ENCODE measurements at regions not wholly inside any gene's neighbourhood (a gene's known extent, or its start where the extent isn't known, plus 50 kb on each side); places are given as distances from the start of the nearest gene placed in this dataset.

DNA sequence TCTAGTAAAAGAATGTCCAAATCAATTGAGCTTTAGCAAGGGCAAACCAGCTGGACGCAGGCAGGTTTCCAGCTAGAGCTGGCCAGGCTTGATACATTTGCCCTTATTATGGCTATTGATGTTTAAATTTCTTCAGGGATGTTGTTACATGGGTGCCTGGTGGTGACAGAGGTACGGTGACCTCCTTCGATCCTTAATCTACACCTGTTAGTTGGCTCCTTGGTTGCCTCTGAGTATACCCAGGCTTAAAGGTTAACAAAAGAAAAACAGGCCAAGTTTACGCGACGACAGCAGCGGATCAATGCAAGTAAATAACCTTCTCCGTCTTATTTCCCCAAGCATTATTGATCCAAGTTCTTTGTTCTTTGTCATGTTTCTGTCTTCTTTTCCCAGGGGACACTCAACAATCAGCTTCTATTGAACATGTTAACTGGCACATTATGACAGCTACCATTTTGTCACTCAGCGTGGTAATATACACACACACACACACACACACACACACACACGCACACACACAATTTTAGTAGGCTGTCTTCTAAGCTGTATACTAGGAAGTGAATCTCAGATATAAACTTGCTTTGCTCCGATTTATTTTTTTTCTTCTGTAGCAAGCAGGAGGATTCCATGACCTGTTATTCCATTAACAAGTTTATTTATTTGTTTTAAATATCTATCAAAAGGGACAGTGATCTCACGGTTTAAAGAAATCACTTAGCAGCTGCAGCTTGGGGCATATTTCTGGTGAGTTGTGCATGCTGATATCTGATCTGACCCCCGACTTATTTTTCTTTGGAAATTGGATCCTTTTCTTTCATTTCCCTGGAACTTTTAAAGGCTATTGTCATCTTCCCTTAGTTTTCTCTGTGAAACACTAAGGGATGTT lies 844.7 kb downstream of the MCTP2 start:
- 33% methylated on average over 13 of the region's 13 CpGs for WGBS (ENCODE audit: low lambda C conversion rate)
- Histone ChIP-seq H2AFZ (ENCODE audit: low read depth) (no peak overlapping the region), H3K9me2 (no peaks in the 10 kb centered on the region), H3K27ac (ENCODE audit: low read depth in 2 of 2, low read length in 1 of 2) (no peak overlapping the region), H3K9me3 (0 out of 2 replicates have a peak, but pooled peaks cover under 1% of the 10 kb centered on the region), H3K9ac (no peak overlapping the region), H3K36me3 (replicated peaks in 1 of 2; ENCODE audit: control insufficient read depth in 1 of 2, insufficient read depth in 2 of 2, low read length in 1 of 2) (no peaks in the 10 kb centered on the region), H3K27me3 (ENCODE audit: insufficient read depth) (no peaks in the 10 kb centered on the region), H3K79me2 (ENCODE audit: insufficient read depth) (no peaks in the 10 kb centered on the region), H3K4me3 (ENCODE audit: low read depth in 2 of 2, low read length in 1 of 2) (no peak overlapping the region), H4K20me1 (ENCODE audit: insufficient read depth) (no peaks in the 10 kb centered on the region), H3F3A (replicated peaks; ENCODE audit: insufficient read depth) (no peaks in the 10 kb centered on the region), H3K4me2 (no peak overlapping the region), H3K4me1 (ENCODE audit: control insufficient read depth in 1 of 2, insufficient read depth in 2 of 2, low read depth in 1 of 2, low read length in 1 of 2) (no peaks in the 10 kb centered on the region)
- POLR2A ChIA-PET, result no interaction called here
- TF ChIP-seq, protein P1, sequence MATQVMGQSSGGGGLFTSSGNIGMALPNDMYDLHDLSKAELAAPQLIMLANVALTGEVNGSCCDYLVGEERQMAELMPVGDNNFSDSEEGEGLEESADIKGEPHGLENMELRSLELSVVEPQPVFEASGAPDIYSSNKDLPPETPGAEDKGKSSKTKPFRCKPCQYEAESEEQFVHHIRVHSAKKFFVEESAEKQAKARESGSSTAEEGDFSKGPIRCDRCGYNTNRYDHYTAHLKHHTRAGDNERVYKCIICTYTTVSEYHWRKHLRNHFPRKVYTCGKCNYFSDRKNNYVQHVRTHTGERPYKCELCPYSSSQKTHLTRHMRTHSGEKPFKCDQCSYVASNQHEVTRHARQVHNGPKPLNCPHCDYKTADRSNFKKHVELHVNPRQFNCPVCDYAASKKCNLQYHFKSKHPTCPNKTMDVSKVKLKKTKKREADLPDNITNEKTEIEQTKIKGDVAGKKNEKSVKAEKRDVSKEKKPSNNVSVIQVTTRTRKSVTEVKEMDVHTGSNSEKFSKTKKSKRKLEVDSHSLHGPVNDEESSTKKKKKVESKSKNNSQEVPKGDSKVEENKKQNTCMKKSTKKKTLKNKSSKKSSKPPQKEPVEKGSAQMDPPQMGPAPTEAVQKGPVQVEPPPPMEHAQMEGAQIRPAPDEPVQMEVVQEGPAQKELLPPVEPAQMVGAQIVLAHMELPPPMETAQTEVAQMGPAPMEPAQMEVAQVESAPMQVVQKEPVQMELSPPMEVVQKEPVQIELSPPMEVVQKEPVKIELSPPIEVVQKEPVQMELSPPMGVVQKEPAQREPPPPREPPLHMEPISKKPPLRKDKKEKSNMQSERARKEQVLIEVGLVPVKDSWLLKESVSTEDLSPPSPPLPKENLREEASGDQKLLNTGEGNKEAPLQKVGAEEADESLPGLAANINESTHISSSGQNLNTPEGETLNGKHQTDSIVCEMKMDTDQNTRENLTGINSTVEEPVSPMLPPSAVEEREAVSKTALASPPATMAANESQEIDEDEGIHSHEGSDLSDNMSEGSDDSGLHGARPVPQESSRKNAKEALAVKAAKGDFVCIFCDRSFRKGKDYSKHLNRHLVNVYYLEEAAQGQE (IDR thresholded peaks at IDR 0.05; ENCODE audit: low read depth, low read length), result no peak
- TF ChIP-seq YY1 (IDR thresholded peaks at IDR 0.05; ENCODE audit: low read depth), result no peak
- TF ChIP-seq SMC3 (IDR thresholded peaks at IDR 0.05; ENCODE audit: low read depth, low read length), result no peak
- TF ChIP-seq FOXJ3 (CRISPR knock-in tag; IDR thresholded peaks at IDR 0.05), result no peak
- TF ChIP-seq, protein P2, sequence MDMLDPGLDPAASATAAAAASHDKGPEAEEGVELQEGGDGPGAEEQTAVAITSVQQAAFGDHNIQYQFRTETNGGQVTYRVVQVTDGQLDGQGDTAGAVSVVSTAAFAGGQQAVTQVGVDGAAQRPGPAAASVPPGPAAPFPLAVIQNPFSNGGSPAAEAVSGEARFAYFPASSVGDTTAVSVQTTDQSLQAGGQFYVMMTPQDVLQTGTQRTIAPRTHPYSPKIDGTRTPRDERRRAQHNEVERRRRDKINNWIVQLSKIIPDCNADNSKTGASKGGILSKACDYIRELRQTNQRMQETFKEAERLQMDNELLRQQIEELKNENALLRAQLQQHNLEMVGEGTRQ (IDR thresholded peaks at IDR 0.05; ENCODE audit: borderline replicate concordance, low read depth, low read length), result no peak
- no peak for TF ChIP-seq NFIC (IDR thresholded peaks at IDR 0.05; ENCODE audit: borderline replicate concordance)
- TF ChIP-seq, protein P3, sequence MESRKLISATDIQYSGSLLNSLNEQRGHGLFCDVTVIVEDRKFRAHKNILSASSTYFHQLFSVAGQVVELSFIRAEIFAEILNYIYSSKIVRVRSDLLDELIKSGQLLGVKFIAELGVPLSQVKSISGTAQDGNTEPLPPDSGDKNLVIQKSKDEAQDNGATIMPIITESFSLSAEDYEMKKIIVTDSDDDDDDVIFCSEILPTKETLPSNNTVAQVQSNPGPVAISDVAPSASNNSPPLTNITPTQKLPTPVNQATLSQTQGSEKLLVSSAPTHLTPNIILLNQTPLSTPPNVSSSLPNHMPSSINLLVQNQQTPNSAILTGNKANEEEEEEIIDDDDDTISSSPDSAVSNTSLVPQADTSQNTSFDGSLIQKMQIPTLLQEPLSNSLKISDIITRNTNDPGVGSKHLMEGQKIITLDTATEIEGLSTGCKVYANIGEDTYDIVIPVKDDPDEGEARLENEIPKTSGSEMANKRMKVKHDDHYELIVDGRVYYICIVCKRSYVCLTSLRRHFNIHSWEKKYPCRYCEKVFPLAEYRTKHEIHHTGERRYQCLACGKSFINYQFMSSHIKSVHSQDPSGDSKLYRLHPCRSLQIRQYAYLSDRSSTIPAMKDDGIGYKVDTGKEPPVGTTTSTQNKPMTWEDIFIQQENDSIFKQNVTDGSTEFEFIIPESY (IDR thresholded peaks at IDR 0.05; ENCODE audit: borderline replicate concordance, low read depth), result no peak
- no peak for TF ChIP-seq JUND (IDR thresholded peaks at IDR 0.05)
- TF ChIP-seq POLR2AphosphoS5 (IDR thresholded peaks at IDR 0.05; ENCODE audit: low read depth, low read length), result no peak
- TF ChIP-seq RCOR1 (IDR thresholded peaks at IDR 0.05; ENCODE audit: low read length), result no peak
- no peak for DNase-seq
- CTCF ChIA-PET, result no interaction called here
